GM19238 (cell line): ENCODE measurements at regions not wholly inside any gene's neighbourhood (a gene's known extent, or its start where the extent isn't known, plus 50 kb on each side); places are given as distances from the start of the nearest gene placed in this dataset.
"Not testable (repeated sequence)": the region's sequence is repeated elsewhere in the genome, so short reads cannot be mapped to it uniquely, and the experiment has no call there.

Experiments used
- DNase-seq: peaks from one replicate; pipeline ENCODE4 v3.0.0; 2011; ENCODE audit warnings: low spot score; ENCODE audit not compliant: insufficient read length

DNA sequence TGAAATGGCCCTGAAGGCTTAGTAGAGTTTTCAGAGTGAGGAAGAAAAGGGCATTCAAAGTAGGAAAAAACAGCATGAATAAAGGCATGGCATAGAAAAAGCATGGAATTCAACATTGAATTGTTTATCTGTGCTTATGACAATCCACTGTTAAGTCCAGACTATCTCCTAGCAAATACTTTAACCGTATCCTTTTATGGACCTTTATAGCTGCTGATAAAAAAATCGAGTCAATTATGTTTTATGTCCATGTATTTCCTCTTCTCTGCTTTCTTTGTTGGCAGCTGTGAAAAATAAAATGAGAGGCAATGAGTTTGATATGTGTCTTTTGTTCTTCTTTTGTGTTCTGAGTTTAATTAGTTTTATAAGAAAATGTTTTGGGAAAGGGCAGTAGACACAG, 70.4 kb downstream of the TDRD15 start:
- no peak for DNase-seq

DNA sequence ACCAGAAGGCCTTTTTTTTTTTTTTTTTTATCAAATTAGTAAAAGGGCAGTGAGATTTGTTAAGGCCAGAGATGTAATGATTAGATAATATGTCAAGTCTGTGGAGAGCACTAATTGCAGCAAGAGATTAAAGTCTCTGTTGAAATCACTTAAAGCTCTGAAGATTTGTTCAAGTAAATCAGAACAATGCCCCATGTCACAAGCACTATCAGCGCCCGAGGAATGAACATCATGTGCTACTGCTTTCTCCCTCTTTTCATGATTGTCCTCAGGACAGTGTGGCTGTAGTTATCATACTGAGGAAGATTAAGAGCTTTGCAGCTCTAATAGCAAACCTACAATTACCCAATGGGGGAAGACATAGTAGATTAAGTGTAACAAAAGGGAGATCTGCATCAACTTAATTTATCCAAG, 71.1 kb downstream of the TDRD15 start:
- DNase-seq: no peak

DNA sequence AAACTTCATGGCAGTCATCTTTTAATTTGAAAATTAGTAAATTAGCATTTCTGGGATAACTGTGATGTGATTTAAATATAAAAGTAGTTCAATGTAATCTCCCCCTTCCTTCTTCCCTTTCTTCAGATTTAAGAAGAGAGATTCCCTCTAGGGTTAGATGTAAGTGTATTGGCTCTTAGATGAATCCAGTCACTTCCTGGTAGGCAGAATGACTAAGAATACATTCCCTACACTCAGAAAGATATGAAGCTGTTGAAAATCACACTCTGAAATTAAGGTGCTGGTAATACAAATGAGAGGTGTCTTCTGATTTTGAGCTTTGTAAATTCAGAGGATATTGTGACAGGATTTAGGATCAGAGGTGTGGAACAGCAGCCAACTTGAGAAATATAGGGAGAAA, 71.6 kb downstream of the TDRD15 start:
- no peak for DNase-seq

DNA sequence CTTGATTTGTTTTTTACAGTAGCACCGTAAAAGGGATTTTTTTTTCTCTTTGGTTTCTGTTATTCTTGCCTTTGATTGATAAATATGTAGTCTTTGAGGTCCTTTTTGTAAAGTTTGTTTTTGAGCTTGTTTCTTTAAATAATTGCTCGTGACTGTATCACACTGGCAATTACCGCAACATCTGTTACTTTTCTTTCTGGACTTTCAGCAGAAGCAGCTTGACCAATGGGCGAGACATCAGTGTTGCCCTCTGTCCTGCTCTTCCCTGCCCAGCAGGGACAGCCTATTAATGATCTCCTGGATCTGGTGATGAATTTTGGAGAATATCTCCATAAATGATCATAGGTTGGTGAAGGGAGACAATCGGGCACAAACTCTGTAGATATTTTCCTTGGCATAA, 74.9 kb downstream of the TDRD15 start:
- DNase-seq: no peak

DNA sequence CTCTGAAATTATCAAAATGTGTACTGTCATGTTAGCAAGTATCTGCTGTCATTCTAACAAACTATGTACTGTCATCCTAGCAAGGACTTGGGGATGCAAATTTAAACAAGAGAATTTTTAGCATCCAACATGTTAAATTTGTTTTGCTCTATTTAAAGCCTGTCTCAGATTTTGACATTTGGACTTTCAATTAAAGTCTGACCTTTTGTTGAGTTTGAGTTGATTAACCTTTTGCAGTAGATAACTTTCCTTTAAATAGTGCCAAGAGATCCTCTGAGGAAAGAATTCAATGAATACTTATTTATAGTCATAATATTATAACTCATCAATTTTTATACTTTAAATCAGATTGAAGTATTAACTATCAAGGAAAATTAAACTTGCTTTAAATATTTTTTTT, 80.2 kb downstream of the TDRD15 start:
- no peak for DNase-seq

DNA sequence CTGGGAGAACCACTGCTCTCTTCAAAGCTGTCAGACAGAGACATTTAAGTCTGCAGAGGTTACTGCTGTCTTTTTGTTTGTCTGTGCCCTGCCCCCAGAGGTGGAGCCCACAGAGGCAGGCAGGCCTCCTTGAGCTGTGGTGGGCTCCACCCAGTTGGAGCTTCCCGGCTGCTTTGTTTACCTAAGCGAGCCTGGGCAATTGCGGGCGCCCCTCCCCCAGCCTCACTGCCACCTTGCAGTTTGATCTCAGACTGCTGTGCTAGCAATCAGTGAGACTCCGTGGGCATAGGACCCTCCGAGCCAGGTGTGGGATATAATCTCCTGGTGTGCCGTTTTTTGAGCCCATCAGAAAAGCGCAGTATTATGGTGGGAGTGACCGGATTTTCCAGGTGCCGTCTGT, 90.3 kb downstream of the TDRD15 start:
- not testable (repeated sequence) for DNase-seq

DNA sequence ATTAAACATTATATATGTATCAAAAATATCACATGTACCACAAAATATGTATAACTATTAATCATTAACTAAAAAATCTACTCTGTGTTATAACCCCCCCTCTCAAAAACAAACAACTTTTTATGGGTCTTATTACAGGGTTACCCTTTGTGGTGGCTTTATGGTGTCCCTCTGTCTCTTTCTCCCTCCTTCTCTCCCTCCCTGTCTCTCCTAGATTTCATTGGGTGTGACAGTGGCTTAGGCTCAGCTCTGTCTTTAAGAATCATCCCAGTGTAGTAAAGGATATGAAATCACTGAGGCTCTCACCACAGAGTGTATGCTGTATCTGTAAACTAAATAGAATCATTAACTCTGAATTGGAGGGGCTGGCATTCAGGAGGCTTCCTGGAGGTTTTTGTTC, 93.7 kb downstream of the TDRD15 start:
- DNase-seq: no peak

DNA sequence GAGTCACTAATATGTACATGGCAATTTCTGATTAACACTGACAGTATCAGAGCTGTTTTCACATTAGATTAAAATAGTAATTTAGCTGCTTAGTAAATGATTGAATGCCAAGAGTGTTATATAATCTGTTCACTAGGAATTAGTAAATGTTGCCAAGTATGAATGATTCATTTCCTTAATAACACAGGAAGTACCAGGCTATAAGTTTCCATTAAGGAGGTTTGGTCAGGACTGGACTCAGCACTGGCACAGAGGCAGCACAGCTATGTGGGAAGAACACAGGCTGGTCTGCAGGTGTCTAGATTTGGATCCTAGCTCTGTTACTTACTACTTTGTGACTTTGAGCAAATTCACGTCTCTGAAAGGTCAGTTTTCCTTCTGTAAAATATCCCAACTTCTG, 97.2 kb downstream of the TDRD15 start:
- no peak for DNase-seq

DNA sequence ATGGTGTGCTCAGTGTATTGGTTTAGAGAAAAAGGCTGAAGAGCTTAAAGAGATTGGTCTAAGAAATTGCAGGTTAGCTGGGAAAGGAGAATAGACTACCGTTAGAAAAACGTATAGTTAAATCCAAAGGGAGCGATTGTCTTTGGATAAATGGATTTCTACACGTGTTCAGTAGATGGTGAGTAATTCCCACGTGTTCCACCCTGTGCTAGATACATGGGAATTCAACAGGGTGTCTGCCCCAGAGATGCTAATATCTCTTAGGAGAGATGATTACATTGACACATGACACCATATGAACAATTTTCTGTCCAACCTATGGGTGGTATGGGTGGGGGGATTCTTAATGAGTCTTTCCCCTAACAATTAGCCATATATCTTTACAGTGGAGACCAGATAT, 99.8 kb downstream of the TDRD15 start:
- DNase-seq: no peak

DNA sequence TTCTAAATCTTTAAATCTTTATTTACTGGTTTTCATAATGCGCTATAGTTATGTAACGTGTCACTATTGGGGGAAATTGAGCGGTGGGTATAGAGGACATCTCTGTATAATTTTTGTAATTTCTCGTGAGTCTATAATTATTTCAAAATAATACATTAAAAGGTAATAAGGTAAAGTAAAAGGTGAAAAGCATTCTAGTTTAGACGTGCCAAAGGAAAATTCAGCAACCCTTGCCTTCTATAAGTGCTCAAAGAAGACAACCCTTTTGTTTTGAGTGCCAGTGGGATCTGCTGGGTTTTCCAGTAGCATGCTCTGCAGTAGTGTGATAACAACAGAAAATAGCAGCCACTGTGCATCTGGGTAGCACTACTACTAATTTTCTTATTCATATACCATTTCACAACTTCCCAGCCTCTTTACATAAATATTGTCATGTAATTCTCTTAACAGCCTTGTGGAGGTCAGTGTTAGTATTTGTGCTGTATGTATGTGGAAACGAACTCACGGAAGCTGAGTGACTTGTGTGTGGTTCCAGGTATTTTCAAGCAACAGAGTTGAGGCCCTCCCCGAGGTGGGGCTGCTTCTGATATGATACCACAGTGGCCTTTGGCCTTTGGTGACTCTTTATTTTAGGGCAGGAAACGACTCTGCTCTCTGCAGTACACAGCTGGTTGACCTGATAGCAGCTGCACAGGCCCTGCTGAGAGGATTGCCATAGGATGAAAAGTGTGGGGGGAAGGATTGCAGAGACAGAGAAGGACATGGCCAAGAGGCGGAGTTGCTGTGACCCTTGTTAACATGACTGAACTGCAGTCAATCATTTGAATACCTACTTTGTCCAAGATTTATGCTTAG, 104.5 kb downstream of the TDRD15 start:
- DNase-seq: no peak

DNA sequence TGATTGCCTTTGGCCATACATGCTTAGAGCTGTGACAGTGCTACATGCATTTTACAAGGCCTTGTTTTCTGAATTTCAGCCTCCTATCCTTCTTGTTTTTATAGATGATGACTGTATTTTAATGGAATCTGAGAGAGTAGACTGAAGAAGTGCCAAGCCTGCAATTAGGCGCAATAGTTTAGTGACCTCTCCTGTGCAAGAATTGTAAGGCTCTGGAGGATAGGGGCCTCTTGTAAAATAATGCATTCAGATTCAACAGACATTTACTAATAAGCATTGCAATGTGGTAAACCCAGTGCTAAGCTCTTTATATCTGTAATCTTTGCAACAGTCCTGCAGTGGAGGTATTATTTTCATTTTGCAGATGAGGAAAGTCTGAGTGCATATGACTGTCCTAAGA, 105.5 kb downstream of the TDRD15 start:
- no peak for DNase-seq

DNA sequence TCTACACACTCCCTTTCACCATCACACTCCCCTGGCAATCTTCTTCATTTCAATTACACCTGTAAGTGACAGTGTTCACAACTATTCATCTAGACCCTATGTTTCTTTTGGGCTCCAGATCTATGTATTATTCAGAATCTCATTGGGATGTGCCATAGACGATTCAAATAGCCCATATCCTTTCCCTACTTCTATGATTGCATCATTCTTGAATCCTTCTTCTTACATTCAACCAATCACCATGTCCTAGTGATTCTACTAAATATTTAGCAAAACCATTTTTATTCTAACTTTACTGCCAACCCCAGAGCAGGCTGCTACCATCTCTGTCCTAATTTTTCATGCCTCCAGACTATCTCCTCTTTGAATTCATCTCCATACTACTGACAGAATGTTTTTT, 106.4 kb downstream of the TDRD15 start:
- no peak for DNase-seq

DNA sequence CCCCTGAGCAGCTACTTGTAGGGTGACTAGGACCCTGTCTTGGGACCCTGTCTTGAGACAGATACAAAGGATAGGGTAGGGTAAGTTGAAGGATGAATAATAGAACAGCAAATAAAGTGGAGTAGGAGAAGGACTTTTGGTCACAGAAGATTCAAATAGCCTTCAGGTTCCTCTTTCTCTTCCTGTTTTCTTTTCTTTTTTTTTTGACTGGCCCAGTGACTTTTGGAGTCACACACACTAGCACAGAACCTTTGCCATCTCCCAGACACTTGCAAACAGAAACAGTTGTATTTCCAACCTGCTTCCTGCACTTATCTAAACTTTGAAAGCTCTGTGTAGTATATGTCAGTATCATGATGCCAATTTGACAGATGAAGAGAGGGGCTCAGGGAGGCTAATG, 108.2 kb downstream of the TDRD15 start:
- DNase-seq: no peak

DNA sequence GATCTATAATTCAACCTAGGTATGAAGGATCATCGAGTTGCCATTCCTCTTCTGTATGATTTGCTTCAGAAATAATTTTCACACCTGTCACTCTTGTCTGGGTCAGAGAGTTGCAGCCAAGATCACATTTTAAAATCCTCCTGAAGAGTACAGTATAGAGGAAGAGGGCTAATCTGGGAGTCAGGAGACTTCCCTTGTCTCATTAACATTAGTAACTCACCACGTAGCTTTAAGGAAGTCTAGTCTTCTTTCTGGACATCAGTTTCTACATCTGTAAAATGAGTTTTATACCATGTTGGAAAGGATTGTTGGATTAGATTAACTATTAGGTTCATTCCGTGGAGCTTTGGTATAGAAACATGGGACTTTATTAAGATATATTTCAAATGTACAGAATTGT, 109.4 kb downstream of the TDRD15 start:
- DNase-seq: no peak

DNA sequence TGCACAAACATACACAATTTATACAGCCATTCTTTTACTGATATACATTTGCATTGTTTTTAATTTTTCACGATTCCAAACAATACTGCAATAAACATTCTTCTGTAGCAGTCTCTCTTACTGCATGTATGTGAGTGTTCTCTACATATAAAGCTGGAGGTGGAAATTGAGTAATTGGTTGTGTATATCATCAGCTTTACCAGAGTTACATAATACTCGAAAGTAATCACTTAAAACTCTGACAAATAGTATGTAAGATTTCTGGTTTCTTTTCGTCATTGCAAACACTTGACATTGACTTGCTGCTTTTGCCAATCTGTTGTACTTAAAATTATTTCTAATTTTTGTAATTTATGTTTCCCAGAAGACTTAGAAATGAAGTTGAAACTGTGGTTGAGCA, 110.2 kb downstream of the TDRD15 start:
- no peak for DNase-seq

DNA sequence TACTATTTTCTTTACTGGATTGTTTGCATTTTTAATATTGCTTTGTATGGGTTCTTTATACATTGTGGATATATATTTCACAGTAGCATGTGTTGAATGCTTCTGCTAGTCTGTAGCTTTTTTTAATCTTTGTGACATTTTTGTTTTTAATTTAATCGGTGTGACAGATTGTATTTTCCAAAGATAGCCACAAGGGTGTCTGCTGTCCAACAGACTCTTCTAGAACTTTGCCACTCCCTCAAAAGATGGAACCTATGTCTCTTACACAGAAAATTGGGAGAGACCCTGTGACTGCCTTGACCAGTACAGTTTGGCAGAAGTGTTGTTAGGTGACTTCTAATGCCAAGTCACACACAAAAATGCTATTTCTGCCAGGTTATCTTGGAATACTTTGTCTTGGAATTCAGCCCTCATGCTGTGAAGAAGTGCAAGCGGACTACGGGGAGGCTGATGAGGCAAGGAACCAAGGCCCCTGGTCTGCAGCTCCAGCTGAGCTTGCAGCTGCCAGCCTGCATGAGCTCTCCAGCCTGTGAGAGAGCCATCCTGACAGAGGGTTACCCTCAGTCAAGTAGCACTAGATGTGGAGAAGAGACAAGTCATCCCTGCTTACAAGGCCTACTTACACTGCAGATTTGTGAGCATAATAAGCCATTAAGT, 110.8 kb downstream of the TDRD15 start:
- DNase-seq: no peak

DNA sequence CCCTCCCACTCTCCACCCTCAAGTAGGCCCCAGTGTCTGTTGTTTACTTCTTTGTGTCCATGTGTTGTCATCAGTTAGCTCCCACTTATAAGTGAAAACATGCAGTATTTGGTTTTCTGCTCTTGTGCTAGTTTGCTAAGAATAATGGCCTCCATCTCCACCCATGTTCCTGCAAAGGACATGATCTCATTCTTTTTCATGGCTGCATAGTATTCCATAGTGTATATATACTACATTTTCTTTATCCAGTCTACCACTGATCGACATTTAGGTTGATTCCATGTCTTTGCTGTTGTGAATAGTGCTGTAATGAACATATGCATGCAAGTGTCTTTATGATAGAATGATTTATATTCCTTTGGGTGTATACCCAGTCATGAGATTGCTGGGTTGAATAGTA, 116.0 kb downstream of the TDRD15 start:
- DNase-seq: not testable (repeated sequence)

DNA sequence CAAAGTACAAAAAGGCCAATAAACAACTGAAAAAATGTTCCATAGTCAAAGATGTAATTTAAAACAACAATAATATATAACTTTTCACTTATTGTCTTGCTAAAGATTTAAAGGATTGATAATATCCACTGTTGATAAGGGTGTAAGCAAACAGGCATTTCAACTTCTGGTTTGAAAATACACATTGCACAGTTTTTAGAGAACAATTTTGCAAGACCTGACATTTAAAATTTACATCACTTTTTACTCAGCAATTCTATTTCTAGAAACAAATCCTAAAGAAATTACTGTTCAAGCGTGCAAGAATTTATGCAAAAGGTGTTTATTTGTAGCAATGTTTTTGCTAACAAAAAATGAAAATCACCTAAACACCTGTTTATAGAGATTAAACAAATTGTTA, 120.4 kb downstream of the TDRD15 start:
- no peak for DNase-seq

DNA sequence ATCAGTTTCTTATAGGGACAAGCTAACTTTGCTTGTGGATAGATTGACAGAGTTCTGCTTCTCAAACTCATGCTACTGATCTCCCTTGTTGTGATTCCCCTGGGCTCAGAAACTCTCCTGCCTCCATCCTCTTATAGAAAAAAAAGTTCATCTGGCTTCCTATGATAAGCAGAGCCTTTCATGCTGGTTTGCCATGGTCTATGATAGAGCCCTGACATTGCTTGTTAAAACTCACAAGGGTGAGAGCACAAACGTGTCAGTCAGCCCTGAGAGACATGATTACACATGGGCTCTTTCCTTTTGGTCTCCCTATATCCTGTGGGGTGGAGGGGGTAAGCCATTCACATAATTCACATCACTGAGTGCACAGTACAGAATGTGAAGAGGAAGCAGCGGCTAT, 121.8 kb downstream of the TDRD15 start:
- DNase-seq: no peak

DNA sequence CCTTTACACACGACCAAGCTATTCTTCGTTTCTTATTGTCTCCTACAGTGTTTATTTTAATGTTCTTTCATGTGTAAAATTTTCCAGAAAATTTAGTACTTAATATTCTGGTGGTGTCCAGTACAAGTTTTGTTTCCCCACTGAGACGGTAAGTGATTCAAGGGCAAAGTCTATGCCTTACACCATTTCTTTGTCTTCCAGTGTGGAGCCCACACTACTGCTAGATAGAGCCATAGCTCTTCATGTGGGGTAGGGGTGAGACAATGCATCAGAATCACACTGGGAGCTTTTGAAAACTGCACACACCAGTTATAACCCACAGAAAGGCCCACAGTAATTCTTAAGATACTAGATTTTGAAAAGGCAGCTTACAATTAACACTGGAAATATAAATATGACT, 125.6 kb downstream of the TDRD15 start:
- DNase-seq: no peak

DNA sequence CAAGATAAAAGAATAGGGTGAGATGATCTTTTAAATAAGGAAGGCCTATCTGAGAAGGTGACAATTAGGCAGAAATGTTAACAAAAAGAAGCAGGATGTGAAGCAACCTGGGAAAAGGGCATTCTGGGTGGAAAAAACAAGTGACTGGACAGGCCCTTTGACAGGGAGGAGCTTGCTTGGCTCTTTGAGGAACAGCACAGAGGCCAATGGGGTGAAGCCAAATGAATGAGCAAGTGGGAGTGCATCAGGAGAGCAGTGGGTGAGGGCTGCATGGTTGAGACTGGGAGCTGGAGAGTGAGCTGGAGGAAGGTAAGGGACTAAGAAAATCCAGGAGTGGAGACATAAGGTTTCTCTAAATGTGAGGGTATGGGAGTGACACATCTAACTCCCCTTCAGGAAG, 126.9 kb downstream of the TDRD15 start:
- no peak for DNase-seq

DNA sequence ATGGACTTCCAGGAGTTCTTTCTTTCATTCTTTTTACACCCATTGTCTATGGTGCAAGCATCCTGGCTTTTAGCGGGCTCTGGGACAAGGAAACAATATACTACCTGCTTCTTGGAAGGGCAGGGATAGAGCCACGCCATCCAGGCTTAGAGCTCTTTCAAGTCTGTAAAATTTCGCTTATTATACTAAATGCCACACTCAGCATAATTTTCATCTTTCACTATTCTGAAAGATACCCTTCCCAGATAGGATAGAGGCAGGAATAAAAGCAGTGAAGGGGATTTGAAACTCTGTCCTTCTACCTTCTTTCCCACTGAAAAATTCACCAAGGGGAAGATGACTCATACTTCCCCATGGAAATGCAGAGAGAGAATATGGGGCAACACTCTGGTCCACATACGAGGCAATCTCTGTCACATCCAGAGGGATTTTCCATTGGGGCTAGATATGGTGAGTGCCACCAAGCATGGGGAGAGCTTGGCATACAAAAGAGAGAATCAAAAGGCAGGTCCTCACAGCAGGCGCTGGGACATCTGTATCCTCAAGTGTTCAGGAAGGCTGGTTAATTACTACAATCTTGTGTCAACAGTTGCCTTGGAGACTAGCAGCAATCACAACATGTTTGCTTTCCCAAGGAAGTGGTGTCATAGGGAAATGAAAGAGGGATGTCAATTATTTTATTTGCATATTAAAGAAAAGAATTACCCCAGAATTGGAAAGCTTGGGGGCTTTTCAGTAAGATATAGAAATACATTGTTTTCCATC, 127.6 kb downstream of the TDRD15 start:
- DNase-seq: no peak
